ENCODE measurements at regions not wholly inside any gene's neighbourhood (a gene's known extent, or its start where the extent isn't known, plus 50 kb on each side); places are given as distances from the start of the nearest gene placed in this dataset.

DNA sequence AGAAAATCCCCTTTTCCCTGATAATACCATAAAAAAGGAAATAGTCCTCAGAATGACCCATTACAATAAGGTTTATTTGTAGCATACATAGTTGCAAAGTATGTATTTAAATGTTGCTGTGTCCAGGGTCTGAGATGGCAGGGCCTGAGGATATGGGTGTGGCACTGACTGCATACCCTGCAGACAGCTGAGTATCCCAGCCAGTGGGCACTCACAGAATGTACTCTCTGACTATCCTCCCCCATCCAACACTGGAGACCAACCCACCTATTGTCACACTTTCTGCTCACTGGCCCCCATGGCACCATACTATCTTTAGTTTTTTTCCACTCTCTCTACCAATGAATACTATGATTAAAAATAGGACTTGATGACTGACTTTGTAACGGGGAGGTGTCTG, 215.8 kb upstream of the FOXA2 start:
- Mint-ChIP-seq H3K36me3 (ENCODE audit: low read depth) (no peaks in the 10 kb centered on the region), H3K4me3 (no peak overlapping the region), H3K27me3 (no peaks in the 10 kb centered on the region), H3K27ac (no peak overlapping the region), H3K9me3 (peaks cover 2% of the 10 kb centered on the region), H3K4me1 (ENCODE audit: low read depth) (no peaks in the 10 kb centered on the region)
- DNase-seq, result no peak
- peaks cover 0 to 6% of the 10 kb centered on the region in 2 experiments for H3K9me3 ChIP-seq (ENCODE audit: control insufficient read depth in 1 of 2, insufficient read depth in 1 of 2, low read length in 2 of 2)
- POLR2A ChIA-PET, result no interaction called here
- intact Hi-C loops (cut with DNase I, micrococcal nuclease), result no loop called here
- ATAC-seq (ENCODE audit: poor library complexity), result no peak
- no peaks in the 10 kb centered on the region for H3K27me3 ChIP-seq (ENCODE audit: control insufficient read depth in 1 of 2, insufficient read depth in 2 of 2, low read length in 2 of 2)
- no peak for TF ChIP-seq CTCF (IDR thresholded peaks at IDR 0.05)
- H3K4me1 ChIP-seq (ENCODE audit: insufficient read depth, low read length), result no peaks in the 10 kb centered on the region
- H3K4me3 ChIP-seq (ENCODE audit: low read length), result no peak overlapping the region
- CTCF ChIA-PET, result no interaction called here
- no peak overlapping the region for H3K27ac ChIP-seq (ENCODE audit: low read depth in 1 of 2, low read length in 2 of 2)
- H3K36me3 ChIP-seq (ENCODE audit: insufficient read depth, low read length), result no peaks in the 10 kb centered on the region

GRCh38 chr20:22801528-22801927, 217.2 kb upstream of the FOXA2 start:
- intact Hi-C loops (cut with DNase I, micrococcal nuclease), result no loop called here
- TF ChIP-seq CTCF (IDR thresholded peaks at IDR 0.05), result no peak
- DNase-seq, result no peak
- no peak overlapping the region for H3K27ac ChIP-seq (ENCODE audit: low read depth in 1 of 2, low read length in 2 of 2)
- H3K27me3 ChIP-seq (ENCODE audit: control insufficient read depth in 1 of 2, insufficient read depth in 2 of 2, low read length in 2 of 2), result no peaks in the 10 kb centered on the region
- no peak overlapping the region for H3K4me3 ChIP-seq (ENCODE audit: low read length)
- no peak for ATAC-seq (ENCODE audit: poor library complexity)
- ChIA-PET CTCF (no interaction called here), POLR2A (no interaction called here)
- Mint-ChIP-seq H3K4me1 (ENCODE audit: low read depth) (no peaks in the 10 kb centered on the region), H3K36me3 (ENCODE audit: low read depth) (no peaks in the 10 kb centered on the region), H3K27ac (no peak overlapping the region), H3K27me3 (no peaks in the 10 kb centered on the region), H3K4me3 (no peak overlapping the region), H3K9me3 (no peaks in the 10 kb centered on the region)
- no peaks in the 10 kb centered on the region for H3K4me1 ChIP-seq (ENCODE audit: insufficient read depth, low read length)
- H3K9me3 ChIP-seq (ENCODE audit: control insufficient read depth in 1 of 2, insufficient read depth in 1 of 2, low read length in 2 of 2), result peaks cover 0 to 6% of the 10 kb centered on the region in 2 experiments
- H3K36me3 ChIP-seq (ENCODE audit: insufficient read depth, low read length), result no peaks in the 10 kb centered on the region

GRCh38 chr20:22802296-22802695, 217.9 kb upstream of the FOXA2 start:
- Histone ChIP-seq H3K27ac (ENCODE audit: low read depth in 1 of 2, low read length in 2 of 2) (no peak overlapping the region), H3K27me3 (ENCODE audit: control insufficient read depth in 1 of 2, insufficient read depth in 2 of 2, low read length in 2 of 2) (no peaks in the 10 kb centered on the region), H3K4me1 (ENCODE audit: insufficient read depth, low read length) (no peaks in the 10 kb centered on the region), H3K9me3 (ENCODE audit: control insufficient read depth in 1 of 2, insufficient read depth in 1 of 2, low read length in 2 of 2) (peaks cover 0 to 6% of the 10 kb centered on the region in 2 experiments), H3K4me3 (ENCODE audit: low read length) (no peak overlapping the region), H3K36me3 (ENCODE audit: insufficient read depth, low read length) (no peaks in the 10 kb centered on the region)
- Mint-ChIP-seq H3K9me3 (no peaks in the 10 kb centered on the region), H3K27ac (no peak overlapping the region), H3K4me1 (ENCODE audit: low read depth) (no peaks in the 10 kb centered on the region), H3K4me3 (no peak overlapping the region), H3K27me3 (no peaks in the 10 kb centered on the region), H3K36me3 (ENCODE audit: low read depth) (no peaks in the 10 kb centered on the region)
- ATAC-seq (ENCODE audit: poor library complexity) (no peak), DNase-seq (no peak)
- ChIA-PET CTCF (no interaction called here), POLR2A (no interaction called here)
- TF ChIP-seq CTCF (IDR thresholded peaks at IDR 0.05), result no peak
- intact Hi-C loops (cut with DNase I, micrococcal nuclease), result no loop called here

Measured in CD4-positive, alpha-beta T cell (primary cell).